GM18858 (cell line): ENCODE measurements at regions not wholly inside any gene's neighbourhood (a gene's known extent, or its start where the extent isn't known, plus 50 kb on each side); places are given as distances from the start of the nearest gene placed in this dataset.
"Not testable (repeated sequence)": the region's sequence is repeated elsewhere in the genome, so short reads cannot be mapped to it uniquely, and the experiment has no call there.

Experiments
- ATAC-seq: cut with Tn5 transposase; IDR thresholded peaks from one replicate; pipeline ENCODE4 v1.9.1; 2021; ENCODE audit not compliant: unreplicated experiment

DNA sequence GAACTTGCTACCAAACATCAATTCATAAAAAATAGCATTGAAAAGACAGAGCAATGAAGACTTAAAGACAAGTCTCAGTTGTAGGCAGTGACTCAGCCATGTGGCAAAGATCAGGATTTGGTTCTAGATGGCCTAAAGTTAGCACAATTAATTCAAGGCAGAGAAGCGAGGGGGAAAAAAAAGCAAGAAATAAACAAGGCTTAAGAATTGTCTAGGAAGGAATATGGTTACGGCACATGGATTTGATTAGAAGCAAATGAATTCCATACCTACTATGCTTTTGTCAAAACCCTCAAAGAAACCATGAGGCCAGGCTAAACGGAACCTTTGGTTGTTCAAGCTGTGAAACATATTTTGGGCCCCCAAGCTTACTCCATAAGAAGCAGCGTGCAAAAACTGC, 362.2 kb upstream of the KCNH7 start:
- no peak for ATAC-seq

DNA sequence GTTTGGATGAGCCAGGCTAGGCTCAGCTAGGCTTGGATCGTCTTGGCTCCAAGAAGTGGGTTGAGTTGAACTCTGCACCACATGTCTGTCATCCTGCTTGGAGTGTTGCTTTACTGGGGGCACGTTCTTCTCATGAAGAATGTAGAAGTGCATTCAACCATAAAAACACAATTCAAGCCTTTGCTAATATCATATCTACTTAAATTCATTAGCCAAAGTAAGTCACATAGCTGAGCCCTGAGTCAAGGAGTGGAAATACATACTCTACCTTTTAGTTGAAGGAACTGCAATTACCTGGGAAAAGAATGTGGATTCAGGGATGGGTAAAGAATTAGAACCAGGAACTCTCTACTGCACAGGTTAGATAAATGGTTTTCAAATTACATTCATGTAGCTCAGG, 360.4 kb upstream of the KCNH7 start:
- ATAC-seq, result no peak

DNA sequence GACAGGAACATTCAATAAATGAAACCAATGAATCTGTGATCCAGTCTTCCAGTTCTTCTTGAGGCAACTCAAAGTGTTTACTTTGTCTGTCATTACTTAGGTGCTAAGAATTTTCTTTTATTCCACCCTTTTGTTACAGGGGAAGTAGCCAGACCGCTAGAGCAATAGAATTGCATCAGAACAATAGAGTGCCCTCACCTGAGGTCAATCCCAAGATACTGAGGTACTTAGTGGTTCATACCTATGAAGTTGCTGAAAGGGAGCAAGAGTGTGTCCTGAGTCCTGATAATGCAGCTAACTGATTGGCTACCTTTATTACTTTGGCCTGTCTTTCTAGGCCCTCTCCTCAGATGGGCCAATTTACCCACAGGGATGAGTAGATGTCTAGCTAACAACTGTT, 359.4 kb upstream of the KCNH7 start:
- no peak for ATAC-seq

DNA sequence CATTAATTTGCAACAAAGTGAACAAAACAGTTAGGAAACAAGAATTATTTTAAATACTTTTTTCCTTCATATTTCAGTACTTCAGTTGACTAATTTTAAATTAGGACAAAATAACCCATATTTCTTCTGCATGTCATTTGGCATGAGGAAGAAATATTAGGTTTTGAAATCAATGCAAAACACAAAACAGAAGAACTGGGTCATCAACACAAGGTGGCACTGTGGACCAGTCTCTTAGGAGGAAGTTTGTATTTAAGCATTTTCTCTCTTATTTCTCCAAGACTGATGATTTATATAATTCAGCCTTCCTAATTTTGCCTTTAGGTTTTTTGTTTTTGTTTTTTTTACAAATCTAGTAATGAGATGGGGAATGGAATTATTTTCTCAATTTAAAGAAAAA, 352.8 kb upstream of the KCNH7 start:
- ATAC-seq, result no peak

DNA sequence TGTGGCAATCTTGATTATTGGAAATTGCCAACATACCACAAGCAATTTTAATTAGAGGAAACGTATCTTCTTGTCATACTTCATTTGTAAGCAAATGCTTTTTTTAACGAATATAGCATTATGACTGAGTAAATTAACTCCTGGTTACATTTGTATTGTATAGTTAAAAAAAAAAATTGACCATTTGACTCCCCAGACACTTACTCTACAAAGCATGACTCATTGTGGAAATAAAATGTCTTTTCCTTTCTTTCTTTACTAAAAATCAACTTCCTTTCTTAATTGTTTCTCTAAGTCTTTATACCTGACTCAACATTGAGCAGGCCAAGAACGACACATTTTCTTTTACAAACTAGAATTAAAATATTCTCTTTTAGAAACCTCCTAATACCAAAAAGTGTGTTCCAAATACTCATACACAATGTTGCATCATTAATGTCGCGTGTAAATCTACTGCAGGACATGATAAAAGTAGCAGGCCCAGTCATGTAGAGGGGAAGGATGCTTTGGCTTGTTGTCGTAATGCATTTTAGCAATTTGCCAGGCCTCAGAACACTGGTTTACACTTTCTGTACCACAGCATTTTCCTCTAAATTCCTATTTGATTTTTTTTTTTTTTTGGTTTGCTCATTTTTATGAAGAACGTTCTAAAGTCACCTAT, 349.6 kb upstream of the KCNH7 start:
- no peak for ATAC-seq

DNA sequence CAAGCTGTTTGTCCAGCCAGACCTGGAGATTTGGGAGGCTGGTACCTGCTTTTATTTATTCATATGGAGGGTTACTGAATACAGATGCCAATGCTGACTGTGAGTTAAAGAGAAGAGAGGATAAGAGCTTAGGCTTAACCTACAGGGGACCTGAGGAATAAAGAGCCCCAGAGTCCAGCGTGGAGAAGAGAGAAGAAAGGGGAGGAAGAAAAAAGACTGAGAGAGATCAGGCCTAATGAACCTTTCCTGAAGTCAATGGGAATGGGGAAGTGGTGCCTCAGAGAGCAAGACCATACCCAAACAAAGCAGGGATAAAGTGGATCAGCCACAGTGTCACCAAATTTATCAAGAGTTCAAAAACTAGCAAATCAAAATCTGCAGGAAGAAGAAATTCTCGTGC, 348.6 kb upstream of the KCNH7 start:
- ATAC-seq, result no peak

DNA sequence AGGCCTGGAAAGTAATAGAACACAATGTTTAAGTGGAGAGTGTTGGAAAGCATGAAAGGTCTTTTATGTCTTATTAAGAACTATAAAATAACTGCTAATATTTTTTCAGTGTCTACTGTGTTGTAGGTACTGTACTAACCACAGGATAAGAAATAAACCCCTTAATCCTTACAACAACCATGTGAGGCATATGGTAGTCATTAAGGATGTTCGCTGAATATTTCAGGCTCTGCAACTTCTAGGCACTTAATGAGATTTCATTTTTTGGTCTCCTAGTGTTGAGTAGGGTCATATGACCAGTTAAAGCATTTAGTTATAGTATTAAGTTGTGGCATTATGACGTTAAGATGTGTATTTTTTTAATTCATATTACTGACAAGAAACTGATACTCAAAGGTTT, 346.6 kb upstream of the KCNH7 start:
- ATAC-seq, result no peak

DNA sequence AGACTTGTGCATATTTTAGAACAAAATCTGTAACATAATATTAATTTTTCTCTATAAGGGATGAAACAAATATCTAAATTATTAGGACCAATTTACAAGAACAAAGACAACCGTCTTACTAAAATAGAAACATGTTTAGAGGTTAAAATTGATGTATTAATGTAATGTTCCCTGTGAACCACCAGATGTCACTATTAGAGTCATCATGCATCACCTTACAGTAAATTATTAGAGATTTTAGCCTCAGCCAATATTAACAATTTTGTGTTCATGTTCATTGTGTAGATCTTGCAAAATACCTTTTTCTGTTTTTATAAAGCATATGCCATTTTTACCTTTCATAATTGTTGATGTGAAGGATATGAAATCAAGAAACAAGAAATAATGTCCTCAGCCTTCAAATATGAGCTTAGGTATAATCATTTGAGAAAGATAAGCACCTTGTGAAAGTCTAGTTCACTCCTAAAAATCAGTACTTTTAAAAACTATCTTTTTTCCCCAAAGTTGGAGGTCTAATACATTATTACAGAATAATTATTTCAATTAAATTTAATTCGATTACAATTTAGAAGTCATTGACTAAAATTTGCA, 344.3 kb upstream of the KCNH7 start:
- ATAC-seq, result peak; percentile 51

DNA sequence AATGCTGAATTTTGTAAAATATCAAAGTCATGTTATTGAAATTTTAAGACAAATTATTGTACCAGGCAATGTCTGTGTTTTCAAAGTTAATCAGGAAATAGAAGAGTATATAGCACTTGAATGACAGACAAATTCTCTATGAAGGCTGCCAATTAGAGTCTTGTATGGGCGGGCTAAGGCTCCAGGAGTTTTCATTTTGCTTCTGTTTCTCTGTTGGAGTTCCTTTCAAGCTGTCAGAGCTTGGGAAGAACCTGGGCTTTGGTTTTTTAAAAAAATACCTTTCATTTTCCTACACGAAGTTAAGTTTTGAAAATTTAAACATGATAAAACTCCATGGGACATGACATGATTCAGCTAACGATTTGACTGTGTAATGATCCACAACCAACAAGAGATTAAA, 339.0 kb upstream of the KCNH7 start:
- no peak for ATAC-seq

DNA sequence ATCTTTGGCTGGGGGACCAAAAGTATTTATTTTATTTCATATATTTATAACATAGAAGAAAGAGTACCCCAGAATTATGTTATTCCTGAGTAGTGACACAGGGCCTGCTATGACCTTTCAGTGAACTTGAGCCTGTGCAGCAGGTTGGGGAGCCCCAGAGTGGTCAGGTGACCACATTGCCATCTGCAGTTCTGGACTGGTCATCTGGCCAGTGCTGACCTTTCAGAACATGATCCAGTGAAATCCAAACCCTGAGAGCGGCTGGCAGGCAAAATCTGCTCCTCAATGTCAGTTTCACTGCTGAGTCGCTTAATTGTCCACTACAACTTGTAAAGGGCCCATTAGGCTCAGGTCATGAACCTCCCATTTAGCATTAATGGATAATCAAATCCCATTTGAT, 336.7 kb upstream of the KCNH7 start:
- ATAC-seq, result no peak

DNA sequence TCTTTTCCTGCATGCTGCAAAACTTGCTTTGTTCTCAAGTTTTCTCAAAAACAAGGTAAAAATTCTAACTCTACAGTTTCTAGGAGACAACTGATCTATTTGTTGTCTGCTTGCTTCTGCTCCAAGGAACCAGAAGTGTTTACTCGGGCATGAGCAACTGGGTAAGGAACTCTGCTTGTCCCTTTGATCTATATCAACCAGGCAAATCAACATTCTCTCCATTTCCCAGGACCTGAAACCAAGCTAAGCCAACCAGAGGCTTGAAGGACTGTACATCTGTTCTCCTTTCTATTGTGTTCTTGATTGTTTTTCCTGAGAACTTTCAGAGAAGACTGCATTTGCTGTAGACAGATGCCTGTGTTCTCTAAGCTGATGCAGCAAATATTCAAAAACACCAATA, 335.0 kb upstream of the KCNH7 start:
- no peak for ATAC-seq

DNA sequence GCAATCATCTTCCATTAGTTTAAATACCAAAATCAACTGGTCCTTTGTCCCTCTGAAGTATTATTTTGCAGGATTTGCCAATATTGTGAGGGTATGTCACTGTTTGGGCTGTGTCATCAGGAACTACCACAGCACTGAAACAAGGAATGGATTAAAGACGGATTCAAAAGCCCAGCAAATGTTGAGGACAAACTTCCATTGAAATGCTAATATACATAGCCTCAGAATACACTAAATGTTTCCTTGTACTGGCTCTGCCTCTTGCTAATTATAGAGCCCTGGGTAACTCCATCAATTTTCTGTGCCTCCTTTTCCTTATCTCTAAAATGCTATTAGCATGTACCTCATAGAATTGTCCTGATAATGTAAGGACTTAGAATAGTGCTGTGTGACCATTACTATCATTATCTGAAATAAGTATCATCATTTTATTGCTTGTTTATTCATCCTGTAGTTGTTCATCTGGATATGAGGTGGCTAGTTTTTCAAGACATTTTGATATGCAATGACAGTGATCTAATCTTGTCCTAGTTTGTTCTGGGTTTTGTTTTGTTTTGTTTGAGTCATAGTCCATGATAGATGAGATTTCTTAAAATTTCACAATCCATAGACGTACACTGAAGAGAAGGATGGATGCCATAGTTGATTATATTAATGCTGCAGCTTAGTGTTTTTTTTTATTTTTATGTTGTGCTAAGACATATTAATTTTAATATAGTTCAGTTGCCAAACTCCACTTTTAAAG, 333.4 kb upstream of the KCNH7 start:
- ATAC-seq, result no peak

DNA sequence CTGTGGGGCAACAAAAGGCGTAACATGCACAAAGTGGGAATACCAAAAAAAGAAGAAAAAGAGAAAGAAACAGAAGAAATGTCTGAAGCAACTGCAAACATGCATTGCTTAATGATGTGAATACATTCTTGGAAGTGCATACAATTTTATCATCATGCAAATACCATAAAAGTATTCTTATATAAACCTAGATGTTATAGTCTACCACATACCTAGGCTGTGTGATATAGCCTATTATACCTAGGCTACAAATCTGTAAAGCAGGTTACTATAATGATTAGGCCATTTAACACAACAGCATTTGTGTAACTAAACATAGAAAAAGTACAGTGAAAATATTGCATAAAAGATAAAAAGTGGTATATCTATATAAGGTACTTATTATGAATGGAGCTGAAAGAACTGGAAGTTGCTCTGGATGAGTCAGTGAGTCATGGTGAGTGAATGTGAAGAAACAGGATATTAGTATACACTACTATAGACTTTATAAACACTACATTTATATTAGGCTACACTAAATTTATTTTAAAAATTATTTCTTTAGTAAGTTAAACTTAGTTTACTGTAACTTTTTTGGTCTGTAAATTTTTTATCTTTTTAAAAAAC, 319.4 kb upstream of the KCNH7 start:
- no peak for ATAC-seq

DNA sequence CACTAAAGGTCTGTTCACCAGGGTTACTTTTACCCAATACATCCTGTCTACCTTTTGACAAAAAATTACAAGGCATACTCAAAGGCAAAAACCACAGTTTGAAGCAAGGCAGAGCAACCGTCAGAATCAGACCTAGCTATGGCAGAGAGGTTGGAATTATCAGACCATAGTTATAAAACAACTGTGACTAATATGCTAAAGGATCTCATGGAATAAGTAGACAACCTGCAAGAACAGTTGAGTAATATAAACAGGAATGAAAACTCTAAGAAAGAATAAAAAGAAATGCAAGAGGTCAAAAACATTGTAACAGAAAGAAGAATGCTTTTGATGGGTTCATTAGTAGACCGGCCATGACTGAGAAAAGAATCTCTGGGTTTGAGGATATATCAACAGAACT, 318.8 kb upstream of the KCNH7 start:
- no peak for ATAC-seq

DNA sequence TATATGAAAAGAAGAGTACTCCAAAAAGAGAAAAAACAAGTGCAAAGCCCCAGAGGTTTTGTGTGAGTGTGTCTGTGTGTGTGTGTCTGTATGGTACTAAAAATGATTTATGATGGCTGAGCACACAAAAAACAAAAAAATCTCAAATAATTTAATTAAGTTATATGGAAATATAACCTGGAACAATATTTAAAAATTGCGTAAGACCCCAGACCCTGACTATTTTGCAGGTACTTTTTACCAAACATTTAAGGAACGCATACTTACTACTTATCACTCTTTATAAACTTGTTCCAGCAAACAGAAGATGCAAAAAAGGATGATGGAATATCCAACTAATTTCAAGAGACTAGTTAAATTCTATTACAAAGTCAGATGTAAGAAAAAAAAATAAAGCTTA, 317.4 kb upstream of the KCNH7 start:
- ATAC-seq, result no peak

DNA sequence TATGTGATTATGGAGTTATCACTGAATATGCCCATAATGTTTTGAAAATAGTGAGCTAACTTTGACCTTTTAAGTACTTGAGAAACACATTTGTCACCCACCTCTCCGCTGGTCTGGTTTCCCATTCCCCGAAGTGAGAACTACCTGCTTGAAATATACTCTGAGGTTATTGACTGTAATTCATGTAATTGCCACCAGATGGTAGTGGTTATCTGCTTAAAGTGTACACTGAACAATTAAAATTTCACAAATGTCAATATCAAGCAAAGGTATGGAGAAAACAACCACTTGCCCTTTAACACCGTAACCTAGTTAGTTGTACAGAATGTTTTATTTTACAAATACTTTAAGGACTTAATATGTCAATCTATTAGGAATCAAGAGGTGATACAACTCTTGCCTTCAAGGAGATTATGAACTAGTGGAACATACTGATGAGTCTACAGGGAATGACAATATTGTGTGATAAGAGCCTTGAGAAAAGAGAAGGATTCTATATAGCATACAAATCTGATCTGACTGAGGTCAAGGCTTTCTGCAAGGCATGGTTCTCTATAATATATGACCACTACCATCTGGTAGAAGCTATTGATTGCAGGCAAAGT, 316.8 kb upstream of the KCNH7 start:
- peak; percentile 93 for ATAC-seq

DNA sequence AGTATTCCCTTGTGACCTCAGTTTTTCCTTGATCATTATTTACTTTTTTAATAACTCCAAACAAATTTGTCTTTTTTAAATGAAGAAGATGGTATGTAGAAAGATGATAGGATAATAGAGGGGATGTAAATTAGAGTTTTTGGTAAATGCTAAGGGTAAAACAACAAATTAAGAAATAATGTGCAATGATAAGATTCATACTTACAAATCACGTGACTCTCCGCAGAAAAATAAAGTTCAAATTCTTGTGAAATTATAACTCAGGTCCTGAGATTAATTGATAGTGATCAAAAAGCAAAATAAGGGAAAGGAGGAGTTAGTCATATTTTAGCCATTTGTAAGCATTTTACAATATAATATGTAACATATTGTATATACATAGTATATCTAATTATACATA, 304.1 kb upstream of the KCNH7 start:
- no peak for ATAC-seq

DNA sequence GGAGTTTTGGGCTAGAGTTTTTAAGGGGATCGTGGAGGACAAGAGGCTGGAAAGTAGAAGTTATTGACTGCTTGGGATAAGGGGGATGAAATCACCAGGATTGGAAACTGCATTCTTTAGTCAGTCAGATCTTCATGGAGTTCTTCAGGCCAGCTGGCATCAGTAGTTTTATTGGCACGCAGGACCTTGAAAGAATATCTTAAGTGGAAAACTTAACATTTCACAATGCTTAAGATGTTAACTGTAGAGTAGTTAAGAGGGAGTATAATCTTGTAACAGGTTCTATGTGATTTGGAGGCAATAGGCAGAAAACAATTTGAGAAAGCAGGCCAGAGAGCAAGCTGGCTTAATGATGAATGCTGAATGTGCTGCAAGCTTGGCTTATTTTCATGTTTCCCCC, 300.4 kb upstream of the KCNH7 start:
- ATAC-seq, result no peak

DNA sequence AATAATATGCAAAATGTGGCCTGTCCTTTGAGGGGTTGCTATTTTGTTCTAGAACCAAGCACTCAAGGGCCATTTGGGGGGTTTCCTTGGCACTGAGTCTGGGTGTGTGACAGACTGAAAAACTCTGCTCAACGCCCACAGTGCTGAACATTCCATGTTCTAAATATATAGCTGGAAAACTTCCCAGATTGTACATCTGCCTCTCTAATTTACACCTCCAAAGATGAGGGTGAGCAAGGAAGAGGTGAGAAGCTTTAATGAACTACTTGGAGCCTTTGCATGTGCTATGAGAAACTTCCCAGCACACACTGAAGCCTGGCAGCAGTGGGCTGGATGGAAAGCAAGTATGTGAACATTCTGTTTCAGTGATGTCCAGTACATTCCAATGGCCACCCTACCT, 296.7 kb upstream of the KCNH7 start:
- ATAC-seq, result no peak

DNA sequence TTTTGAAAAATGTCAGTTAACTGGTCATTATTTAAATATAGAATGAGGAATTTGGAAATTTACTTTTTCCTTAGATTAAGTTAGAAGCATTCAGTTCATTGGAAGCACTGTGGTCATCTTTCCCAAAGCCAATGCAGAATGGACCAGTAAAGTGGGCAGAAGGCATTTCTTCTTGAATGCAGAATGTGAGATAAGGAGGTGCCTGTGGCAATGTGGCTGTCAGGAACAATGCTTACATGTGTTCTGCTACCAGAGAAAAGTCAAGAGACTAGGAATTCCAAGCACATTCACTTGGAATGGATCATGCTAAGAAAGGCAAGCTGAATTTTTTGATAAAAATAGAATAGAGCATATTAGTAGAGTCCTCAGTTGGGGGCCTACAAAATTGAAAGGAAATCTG, 295.0 kb upstream of the KCNH7 start:
- ATAC-seq, result no peak

DNA sequence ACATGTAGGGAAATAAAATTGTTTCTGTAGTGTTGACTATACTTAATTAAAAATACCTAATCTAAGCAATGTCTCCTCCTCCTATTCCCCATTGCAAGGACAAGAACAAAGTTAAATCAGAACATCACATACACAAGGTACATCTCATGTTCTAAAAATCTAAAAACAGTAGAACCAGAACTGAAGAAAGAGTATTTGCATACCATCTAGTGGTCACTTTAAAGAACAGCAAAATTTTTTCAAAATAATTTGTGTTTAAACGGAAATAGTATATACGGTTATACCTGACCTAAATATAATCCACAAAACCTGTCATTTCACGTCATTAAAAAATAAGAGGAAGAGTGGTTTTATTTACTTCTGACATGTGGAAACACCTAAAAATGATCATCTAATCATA, 294.3 kb upstream of the KCNH7 start:
- peak; percentile 50 for ATAC-seq

DNA sequence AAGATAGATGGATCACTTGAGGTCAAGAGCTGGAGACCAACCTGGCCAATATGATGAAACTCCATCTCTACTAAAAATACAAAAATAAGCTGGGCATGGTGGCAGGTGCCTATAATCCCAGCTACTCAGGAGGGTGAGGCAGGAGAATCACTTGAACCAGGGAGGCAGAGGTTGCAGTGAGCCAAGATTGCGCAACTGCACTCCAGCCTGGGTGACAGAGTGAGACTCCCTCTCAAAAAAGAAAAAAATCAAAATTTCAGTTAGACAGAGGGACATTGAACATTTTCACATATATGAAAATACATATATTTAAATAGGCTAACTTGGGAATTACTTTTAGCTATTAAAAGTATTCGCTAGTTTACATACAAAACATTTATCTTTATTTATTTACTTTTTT, 293.6 kb upstream of the KCNH7 start:
- ATAC-seq, result not testable (repeated sequence)
